HepG2 (cell line): ENCODE measurements at regions not wholly inside any gene's neighbourhood (a gene's known extent, or its start where the extent isn't known, plus 50 kb on each side); places are given as distances from the start of the nearest gene placed in this dataset.

ENCODE experiments used
- ARID5B ChIP-seq: IDR thresholded peaks from 2 replicates; pipeline ENCODE4 v1.4.0; 2020; ENCODE audit warnings: mild to moderate bottlenecking, missing genetic modification reagents
- ATM ChIP-seq: fragments of 450-650 bp; IDR thresholded peaks from 2 replicates; pipeline ENCODE4 v1.7.1; 2017; ENCODE audit warnings: mild to moderate bottlenecking, borderline replicate concordance
- CEBPB ChIP-seq: IDR thresholded peaks from 2 replicates; pipeline ENCODE4 v1.6.1; 2011; ENCODE audit warnings: low read depth, low read length, improper control_type of control experiment, borderline replicate concordance
- CHD4 ChIP-seq: fragments of 200-600 bp; sonication (generic); IDR thresholded peaks from 2 replicates; pipeline ENCODE4 v1.7.0; 2017; ENCODE audit warnings: mild to moderate bottlenecking, low read length, borderline replicate concordance
- ETS1 ChIP-seq: sonication (generic); formaldehyde crosslinking; IDR thresholded peaks from 2 replicates; pipeline ENCODE4 v1.4.0; 2020; ENCODE audit warnings: missing genetic modification reagents
- FOXA3 ChIP-seq: IDR thresholded peaks from 2 replicates; pipeline ENCODE4 v1.6.1; 2016; ENCODE audit warnings: missing genetic modification reagents, missing compliant biosample characterization
- GPBP1L1 ChIP-seq: sonication (generic); formaldehyde crosslinking; IDR thresholded peaks from 2 replicates; pipeline ENCODE4 v1.5.0; 2020; ENCODE audit warnings: mild to moderate bottlenecking, missing genetic modification reagents
- GTF3A ChIP-seq: sonication (generic); formaldehyde crosslinking; conservative IDR thresholded peaks from 2 replicates; pipeline ENCODE4 v1.4.0; 2020; ENCODE audit warnings: mild to moderate bottlenecking, missing genetic modification reagents
- HMG20A ChIP-seq: IDR thresholded peaks from 2 replicates; pipeline ENCODE4 v1.6.1; 2016; ENCODE audit warnings: borderline replicate concordance
- HOXD1 ChIP-seq: sonication (generic); formaldehyde crosslinking; IDR thresholded peaks from 2 replicates; pipeline ENCODE4 v1.5.0; 2020; ENCODE audit warnings: missing genetic modification reagents
- IKZF4 ChIP-seq: sonication (generic); formaldehyde crosslinking; IDR thresholded peaks from 2 replicates; pipeline ENCODE4 v1.5.1; 2020; ENCODE audit warnings: borderline replicate concordance, mild to moderate bottlenecking, low read depth, missing genetic modification reagents; ENCODE audit errors: not compliant biosample characterization
- JARID2 ChIP-seq: sonication (generic); formaldehyde crosslinking; IDR thresholded peaks from 2 replicates; pipeline ENCODE4 v1.8.1; 2023; ENCODE audit warnings: missing genetic modification reagents, inconsistent platforms; ENCODE audit not compliant: insufficient replicate concordance
- KMT2B ChIP-seq: IDR thresholded peaks from 2 replicates; pipeline ENCODE4 v1.6.1; 2016; ENCODE audit warnings: missing genetic modification reagents, missing compliant biosample characterization
- MATR3 ChIP-seq: sonication (generic); formaldehyde crosslinking; IDR thresholded peaks from 2 replicates; pipeline ENCODE4 v1.4.0; 2020; ENCODE audit warnings: missing genetic modification reagents
- MEIS2 ChIP-seq: sonication (generic); formaldehyde crosslinking; IDR thresholded peaks from 2 replicates; pipeline ENCODE4 v1.9.0; 2021; ENCODE audit warnings: mild to moderate bottlenecking, missing genetic modification reagents
- MYNN ChIP-seq: sonication (generic); formaldehyde crosslinking; IDR thresholded peaks from 2 replicates; pipeline ENCODE4 v1.4.0; 2020; ENCODE audit warnings: mild to moderate bottlenecking, low read depth, missing genetic modification reagents
- NAIF1 ChIP-seq: sonication (generic); formaldehyde crosslinking; IDR thresholded peaks from 2 replicates; pipeline ENCODE4 v1.5.0; 2020; ENCODE audit warnings: mild to moderate bottlenecking, missing genetic modification reagents, borderline replicate concordance
- PLRG1 ChIP-seq: fragments of 450-650 bp; conservative IDR thresholded peaks from 2 replicates; pipeline ENCODE4 v1.6.1; 2016
- POGZ ChIP-seq: sonication (generic); formaldehyde crosslinking; IDR thresholded peaks from 2 replicates; pipeline ENCODE4 v1.4.0; 2020; ENCODE audit warnings: mild to moderate bottlenecking, missing genetic modification reagents
- RBM39 ChIP-seq: fragments of 200-400 bp; formaldehyde crosslinking; IDR thresholded peaks from one replicate; pipeline ENCODE4 v1.6.1; 2018; ENCODE audit warnings: antibody characterized with exemption, mild to moderate bottlenecking, low read depth, low read length; ENCODE audit not compliant: poor library complexity, severe bottlenecking
- SNRNP70 ChIP-seq: fragments of 200-400 bp; formaldehyde crosslinking; IDR thresholded peaks from 2 replicates; pipeline ENCODE4 v1.6.1; 2017; ENCODE audit warnings: mild to moderate bottlenecking, low read depth, low read length, moderate library complexity
- SOX5 ChIP-seq: IDR thresholded peaks from 2 replicates; pipeline ENCODE4 v1.6.1; 2016; ENCODE audit warnings: borderline replicate concordance
- ZNF235 ChIP-seq: sonication (generic); formaldehyde crosslinking; IDR thresholded peaks from 2 replicates; pipeline ENCODE4 v1.8.1; 2023; ENCODE audit warnings: mild to moderate bottlenecking, missing genetic modification reagents, borderline replicate concordance
- ZNF761 ChIP-seq: sonication (generic); formaldehyde crosslinking; conservative IDR thresholded peaks from 2 replicates; pipeline ENCODE4 v1.4.0; 2020; ENCODE audit warnings: mild to moderate bottlenecking, missing genetic modification reagents
- ZNF777 ChIP-seq: sonication (generic); formaldehyde crosslinking; IDR thresholded peaks from 2 replicates; pipeline ENCODE4 v1.4.0; 2020; ENCODE audit warnings: missing genetic modification reagents
- ZNF781 ChIP-seq: sonication (generic); formaldehyde crosslinking; IDR thresholded peaks from 2 replicates; pipeline ENCODE4 v1.5.1; 2020; ENCODE audit warnings: borderline replicate concordance, mild to moderate bottlenecking, missing genetic modification reagents; ENCODE audit errors: not compliant biosample characterization
- ZSCAN9 ChIP-seq: IDR thresholded peaks from 2 replicates; pipeline ENCODE4 v1.6.1; 2016; ENCODE audit warnings: borderline replicate concordance

GRCh38 chr1:187509091-187509490 lies 680.3 kb downstream of the PLA2G4A start (continued):
- no peak for TF ChIP-seq MEIS2
- TF ChIP-seq ZNF761 (CRISPR knock-in tag), result no peak
- no peak for TF ChIP-seq JARID2 (CRISPR knock-in tag)
- no peak for TF ChIP-seq NAIF1 (CRISPR knock-in tag)
- TF ChIP-seq ETS1 (CRISPR knock-in tag), result no peak
- TF ChIP-seq HOXD1, result no peak
- 0 out of 2 replicates have a peak, but pooled peaks have one; percentile 11 for TF ChIP-seq FOXA3 (CRISPR knock-in tag)
- TF ChIP-seq SNRNP70, result no peak
- TF ChIP-seq ARID5B, result 0 out of 2 replicates have a peak, but pooled peaks have one; percentile 12
- no peak for TF ChIP-seq MYNN (CRISPR knock-in tag)
- no peak for TF ChIP-seq RBM39
- TF ChIP-seq ZSCAN9 (CRISPR knock-in tag), result no peak
- no peak for TF ChIP-seq ZNF235
- TF ChIP-seq MATR3 (CRISPR knock-in tag), result no peak
- no peak for TF ChIP-seq ZNF781 (CRISPR knock-in tag)
- peak; percentile 17; the same call in 1 of the 2 replicates for TF ChIP-seq SOX5 (CRISPR knock-in tag)
- TF ChIP-seq ATM, result no peak
- TF ChIP-seq CEBPB, result 0 out of 2 replicates have a peak, but pooled peaks have one; percentile 5
- TF ChIP-seq IKZF4 (CRISPR knock-in tag), result no peak
- no peak for TF ChIP-seq PLRG1
- peak; percentile 21; the same call in 1 of the 2 replicates for TF ChIP-seq HMG20A (CRISPR knock-in tag)
- TF ChIP-seq ZNF777 (CRISPR knock-in tag), result no peak
- TF ChIP-seq POGZ (CRISPR knock-in tag), result no peak
- no peak for TF ChIP-seq CHD4
- no peak for TF ChIP-seq KMT2B (CRISPR knock-in tag)
- no peak for TF ChIP-seq GPBP1L1 (CRISPR knock-in tag)
- no peak for TF ChIP-seq GTF3A (CRISPR knock-in tag)
